Prostate gland (tissue), 2 donors: ENCODE measurements at regions not wholly inside any gene's neighbourhood (a gene's known extent, or its start where the extent isn't known, plus 50 kb on each side); places are given as distances from the start of the nearest gene placed in this dataset.

ENCODE experiments used
- DNase-seq: peaks from one replicate; pipeline ENCODE4 v3.0.0-alpha.2; 2019; ENCODE audit warnings: low spot score
- H3K27ac ChIP-seq, 2 donors: fragments of 200-600 bp; sonication (generic); 2 replicates each; pipeline ENCODE4 v1.5.1; 2017 to 2019
- H3K27me3 ChIP-seq: fragments of 200-600 bp; sonication (generic); replicated peaks from 2 replicates; pipeline ENCODE4 v1.5.1; 2019; ENCODE audit not compliant: insufficient read depth
- H3K36me3 ChIP-seq, 2 donors: fragments of 200-600 bp; sonication (generic); 1 replicate in 1 of 2; 2 replicates in 1 of 2; pipeline versions ENCODE4 v1.5.1 to v1.8.1; 2017 to 2019
- H3K4me1 ChIP-seq: fragments of 200-600 bp; sonication (generic); replicated peaks from 2 replicates; pipeline ENCODE4 v1.5.1; 2019
- H3K4me3 ChIP-seq, 2 donors: fragments of 200-600 bp; sonication (generic); 2 replicates each; pipeline ENCODE4 v1.5.1; 2017 to 2019
- H3K9me3 ChIP-seq: fragments of 200-600 bp; sonication (generic); 2 replicates; pipeline ENCODE4 v1.5.1; 2017
- POLR2A ChIP-seq: fragments of 450-650 bp; IDR thresholded peaks from one replicate; pipeline ENCODE4 v1.6.1; 2016; ENCODE audit warnings: antibody characterized with exemption, mild to moderate bottlenecking
- POLR2AphosphoS5 ChIP-seq: sonication (generic); formaldehyde crosslinking; IDR thresholded peaks from one replicate; pipeline ENCODE4 v1.6.1; 2017; ENCODE audit warnings: antibody characterized with exemption
- WGBS: methylation state at CpG from one replicate; pipeline ENCODE4 v1.1.5; 2018; 5-methylcytosine and 5-hydroxymethylcytosine counted together
- intact Hi-C: fragments of 100-400 bp; cut with DNase I; formaldehyde crosslinking; loops from one replicate; pipeline ENCODE4 v1.14.2; 2022
- TF ChIP-seq, protein P1 (sequence below), 4 experiments: fragments of 200-600 bp in 2 of 4; fragments of 450-650 bp in 2 of 4; sonication (generic) in 2 of 4; IDR thresholded peaks; 1 replicate in 3 of 4; 2 replicates in 1 of 4; pipeline ENCODE4 v1.5.1; 2016 to 2019; ENCODE audit warnings: antibody characterized with exemption in 4 of 4, mild to moderate bottlenecking in 2 of 4, moderate library complexity in 2 of 4

DNA sequence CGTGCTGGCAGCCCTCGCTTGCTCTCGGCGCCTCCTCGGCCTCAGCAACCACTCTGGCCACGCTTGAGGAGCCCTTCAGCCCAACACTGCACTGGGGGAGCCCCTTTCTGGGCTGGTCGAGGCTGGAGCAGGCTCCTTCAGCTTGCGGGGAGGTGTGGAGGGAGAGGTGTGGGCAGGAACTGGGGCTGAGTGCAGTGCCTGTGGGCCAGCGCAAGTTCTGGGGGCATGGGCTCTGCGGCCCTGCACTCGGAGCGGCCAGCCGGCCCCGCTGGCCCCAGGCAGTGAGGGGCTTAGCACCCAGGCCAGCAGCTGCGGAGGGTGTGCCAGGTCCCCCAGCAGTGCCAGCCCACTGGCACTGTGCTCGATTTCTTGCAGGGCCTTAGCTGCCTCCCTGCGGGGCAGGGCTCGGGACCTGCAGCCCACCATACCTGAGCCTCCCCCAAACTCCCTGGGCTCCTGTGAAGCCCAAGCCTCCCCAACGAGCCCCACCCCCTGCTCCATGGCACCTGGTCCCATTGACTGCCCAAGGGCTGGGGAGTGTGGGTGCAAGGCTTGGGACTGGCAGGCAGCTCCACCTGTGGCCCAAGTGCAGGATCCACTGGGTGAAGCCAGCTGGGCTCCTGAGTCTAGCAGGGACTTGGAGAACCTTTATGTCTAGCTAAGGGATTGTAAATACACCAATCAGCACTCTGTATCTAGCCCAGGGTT is 556.8 kb downstream of the GABRG1 start:
- no peak overlapping the region for H3K27ac ChIP-seq
- H3K9me3 ChIP-seq = no peaks in the 10 kb centered on the region
- intact Hi-C loops = no loop called here
- TF ChIP-seq POLR2AphosphoS5 = no peak
- TF ChIP-seq, protein P1, sequence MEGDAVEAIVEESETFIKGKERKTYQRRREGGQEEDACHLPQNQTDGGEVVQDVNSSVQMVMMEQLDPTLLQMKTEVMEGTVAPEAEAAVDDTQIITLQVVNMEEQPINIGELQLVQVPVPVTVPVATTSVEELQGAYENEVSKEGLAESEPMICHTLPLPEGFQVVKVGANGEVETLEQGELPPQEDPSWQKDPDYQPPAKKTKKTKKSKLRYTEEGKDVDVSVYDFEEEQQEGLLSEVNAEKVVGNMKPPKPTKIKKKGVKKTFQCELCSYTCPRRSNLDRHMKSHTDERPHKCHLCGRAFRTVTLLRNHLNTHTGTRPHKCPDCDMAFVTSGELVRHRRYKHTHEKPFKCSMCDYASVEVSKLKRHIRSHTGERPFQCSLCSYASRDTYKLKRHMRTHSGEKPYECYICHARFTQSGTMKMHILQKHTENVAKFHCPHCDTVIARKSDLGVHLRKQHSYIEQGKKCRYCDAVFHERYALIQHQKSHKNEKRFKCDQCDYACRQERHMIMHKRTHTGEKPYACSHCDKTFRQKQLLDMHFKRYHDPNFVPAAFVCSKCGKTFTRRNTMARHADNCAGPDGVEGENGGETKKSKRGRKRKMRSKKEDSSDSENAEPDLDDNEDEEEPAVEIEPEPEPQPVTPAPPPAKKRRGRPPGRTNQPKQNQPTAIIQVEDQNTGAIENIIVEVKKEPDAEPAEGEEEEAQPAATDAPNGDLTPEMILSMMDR (IDR thresholded peaks at IDR 0.05) = no peak
- no peak for TF ChIP-seq POLR2A
- no peaks in the 10 kb centered on the region for H3K36me3 ChIP-seq
- no peak for DNase-seq
- H3K4me3 ChIP-seq = no peak overlapping the region
- 82% methylated on average over 11 of the region's 19 CpGs for WGBS
- no peaks in the 10 kb centered on the region for H3K27me3 ChIP-seq
- H3K4me1 ChIP-seq = no peaks in the 10 kb centered on the region

DNA sequence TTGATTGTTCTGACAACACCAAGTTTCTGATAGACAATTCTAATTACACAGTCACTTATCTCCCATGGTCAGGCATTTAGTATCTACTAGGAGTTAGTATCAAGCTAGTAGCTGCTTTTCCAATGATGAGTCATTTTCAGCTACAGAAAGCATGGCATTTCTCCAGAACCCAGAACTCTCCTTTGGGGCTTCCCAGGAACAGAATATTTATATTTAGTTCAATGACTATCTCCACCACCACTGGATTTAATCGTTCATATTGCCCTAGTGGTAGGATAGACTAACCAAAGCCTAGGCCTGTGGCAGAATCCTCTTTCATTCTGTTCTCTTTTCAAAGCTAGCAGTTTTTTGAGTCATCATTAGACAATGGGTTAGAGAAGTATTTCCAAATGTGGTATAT is 569.4 kb downstream of the GABRG1 start:
- no peak for TF ChIP-seq POLR2AphosphoS5
- TF ChIP-seq, protein P1 (IDR thresholded peaks at IDR 0.05) = no peak
- TF ChIP-seq POLR2A = no peak
- H3K4me3 ChIP-seq = no peak overlapping the region
- H3K9me3 ChIP-seq = no peaks in the 10 kb centered on the region
- no peak for DNase-seq
- no peaks in the 10 kb centered on the region for H3K36me3 ChIP-seq
- H3K27me3 ChIP-seq = no peaks in the 10 kb centered on the region
- no peaks in the 10 kb centered on the region for H3K4me1 ChIP-seq
- intact Hi-C loops = no loop called here
- WGBS = 81% methylated on average over 1 of the region's 1 CpG
- no peak overlapping the region for H3K27ac ChIP-seq

GRCh38 chr4:45550766-45551366 is 573.0 kb downstream of the GABRG1 start:
- Histone ChIP-seq H3K4me3 (no peak overlapping the region), H3K27ac (no peak overlapping the region), H3K9me3 (no peaks in the 10 kb centered on the region), H3K36me3 (no peaks in the 10 kb centered on the region), H3K27me3 (no peaks in the 10 kb centered on the region), H3K4me1 (no peaks in the 10 kb centered on the region)
- intact Hi-C loops = no loop called here
- 35% methylated on average over 4 of the region's 4 CpGs for WGBS
- TF ChIP-seq POLR2AphosphoS5 (no peak), POLR2A (no peak)
- TF ChIP-seq, protein P1 (IDR thresholded peaks at IDR 0.05) = no peak
- DNase-seq = no peak

- Histone ChIP-seq H3K4me3 (no peak overlapping the region), H3K9me3 (no peaks in the 10 kb centered on the region), H3K27me3 (no peaks in the 10 kb centered on the region), H3K4me1 (no peaks in the 10 kb centered on the region), H3K36me3 (no peaks in the 10 kb centered on the region), H3K27ac (no peak overlapping the region)
- intact Hi-C loops = no loop called here
- no peak for TF ChIP-seq POLR2AphosphoS5
- no peak for DNase-seq
- 99% methylated on average over 2 of the region's 2 CpGs for WGBS
Measured at GRCh38 chr4:45539142-45539814, 584.6 kb downstream of the GABRG1 start.

DNA sequence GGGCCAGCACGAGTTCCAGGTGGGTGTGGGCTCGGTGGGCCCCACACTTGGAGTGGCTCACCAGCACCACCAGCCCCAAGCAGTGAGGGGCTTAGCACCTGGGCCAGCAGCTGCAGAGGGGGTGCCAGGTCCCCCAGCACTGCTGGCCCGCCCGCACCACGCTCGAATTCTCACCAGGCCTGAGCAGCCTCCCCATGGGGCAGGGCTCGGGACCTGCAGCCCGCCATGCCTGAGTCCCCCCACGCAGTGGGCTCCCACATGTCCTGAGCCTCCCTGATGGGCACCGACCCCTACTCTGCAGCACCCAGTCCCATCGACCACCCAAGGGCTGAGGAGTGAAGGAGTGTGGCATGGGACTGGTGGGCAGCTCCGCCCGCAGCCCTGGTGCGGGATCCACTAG is 593.4 kb downstream of the GABRG1 start:
- Histone ChIP-seq H3K27ac (no peak overlapping the region), H3K27me3 (no peaks in the 10 kb centered on the region), H3K36me3 (no peaks in the 10 kb centered on the region), H3K9me3 (peaks cover 2% of the 10 kb centered on the region), H3K4me1 (no peaks in the 10 kb centered on the region), H3K4me3 (no peak overlapping the region)
- WGBS = 98% methylated on average over 14 of the region's 14 CpGs
- DNase-seq = no peak
- intact Hi-C loops = no loop called here
- TF ChIP-seq POLR2A = no peak
- no peak for TF ChIP-seq POLR2AphosphoS5
- TF ChIP-seq, protein P1 (IDR thresholded peaks at IDR 0.05) = no peak
